ENCODE measurements at regions not wholly inside any gene's neighbourhood (a gene's known extent, or its start where the extent isn't known, plus 50 kb on each side); places are given as distances from the start of the nearest gene placed in this dataset.

- TF ChIP-seq CTCF (IDR thresholded peaks at IDR 0.05) = no peak
- TF ChIP-seq POLR2A (IDR thresholded peaks at IDR 0.05) = no peak
Observed at GRCh38 chr1:58391514-58391913, 155.0 kb downstream of the OMA1 start.

Measured in Peyer's patch (tissue), 4 donors.